PC-9 (cell line): ENCODE measurements at regions not wholly inside any gene's neighbourhood (a gene's known extent, or its start where the extent isn't known, plus 50 kb on each side); places are given as distances from the start of the nearest gene placed in this dataset.

ENCODE experiments used
- BruUV-seq: library from RNA; stranded (reverse); fragments of 400-500 nt; replicated peaks from 2 replicates; lab custom pipeline; 2021; lab: Mats Ljungman, UMichigan
- CTCF ChIA-PET: fragments of 300-600 bp; sonication (Branson Sonifier 250); formaldehyde crosslinking; loops from one replicate; lab custom pipeline; 2022; ENCODE audit warnings: antibody characterized with exemption; lab: Charles Lee
- POLR2A ChIA-PET: fragments of 300-600 bp; sonication (Branson Sonifier 250); formaldehyde crosslinking; loops from one replicate; lab custom pipeline; 2022; ENCODE audit warnings: antibody characterized with exemption; ENCODE audit not compliant: unreplicated experiment; lab: Charles Lee
- DNase-seq, 2 experiments: peaks; one replicate each; pipeline versions ENCODE4 v3.0.0 to v3.0.0-alpha.2; 2015 to 2022; ENCODE audit warnings: mixed read lengths in 1 of 2
- H2AFZ ChIP-seq: fragments of 200-600 bp; sonication (generic); 2 replicates; pipeline ENCODE4 v1.8.1; 2017; ENCODE audit warnings: antibody characterized with exemption
- H3F3A ChIP-seq: fragments of 200-600 bp; sonication (generic); 2 replicates; pipeline ENCODE4 v1.8.1; 2017; ENCODE audit warnings: antibody characterized with exemption, mild to moderate bottlenecking, low read depth; ENCODE audit not compliant: insufficient read depth
- H3K27ac ChIP-seq: fragments of 200-600 bp; sonication (generic); 2 replicates; pipeline ENCODE4 v1.6.1; 2016; ENCODE audit warnings: mixed run types
- H3K27me3 ChIP-seq: fragments of 200-600 bp; sonication (generic); 2 replicates; pipeline ENCODE4 v1.6.1; 2016; ENCODE audit warnings: low read depth, mixed run types; ENCODE audit not compliant: insufficient read depth
- H3K36me3 ChIP-seq: fragments of 200-600 bp; sonication (generic); 2 replicates; pipeline ENCODE4 v1.6.1; 2016; ENCODE audit warnings: low read depth, mixed run types
- H3K4me1 ChIP-seq: fragments of 200-600 bp; sonication (generic); replicated peaks from 2 replicates; pipeline ENCODE4 v1.6.1; 2016; ENCODE audit warnings: mixed run types; ENCODE audit not compliant: insufficient read depth
- H3K4me2 ChIP-seq: fragments of 200-600 bp; sonication (generic); 2 replicates; pipeline ENCODE4 v1.6.1; 2017; ENCODE audit warnings: mixed run types
- H3K4me3 ChIP-seq: fragments of 200-600 bp; sonication (generic); 2 replicates; pipeline ENCODE4 v1.6.1; 2016; ENCODE audit warnings: mixed run types
- H3K79me2 ChIP-seq: fragments of 200-600 bp; sonication (generic); 2 replicates; pipeline ENCODE4 v1.6.1; 2017; ENCODE audit warnings: low read depth, mixed run types
- H3K9me2 ChIP-seq: fragments of 200-600 bp; sonication (generic); 2 replicates; pipeline ENCODE4 v1.8.1; 2017; ENCODE audit warnings: mild to moderate bottlenecking; ENCODE audit not compliant: insufficient read depth
- H3K9me3 ChIP-seq: fragments of 200-600 bp; sonication (generic); 2 replicates; pipeline ENCODE4 v1.8.1; 2016; ENCODE audit warnings: low read depth; ENCODE audit not compliant: insufficient read depth
- H4K20me1 ChIP-seq: fragments of 200-600 bp; sonication (generic); 2 replicates; pipeline ENCODE4 v1.8.1; 2017; ENCODE audit not compliant: insufficient read depth
- EZH2 ChIP-seq: fragments of 200-600 bp; sonication (generic); IDR thresholded peaks from 2 replicates; pipeline ENCODE4 v1.8.0; 2017; ENCODE audit warnings: antibody characterized with exemption, low read depth
- intact Hi-C: fragments of 100-400 bp; cut with micrococcal nuclease; formaldehyde crosslinking; loops from one replicate; pipeline ENCODE4 v1.10.0; 2022; ENCODE audit not compliant: unreplicated experiment
- TF ChIP-seq, protein P1 (sequence below): fragments of 200-600 bp; sonication (generic); conservative IDR thresholded peaks from 2 replicates; pipeline ENCODE4 v1.6.1; 2017; ENCODE audit warnings: mixed run types, antibody characterized with exemption, mild to moderate bottlenecking, moderate library complexity

DNA sequence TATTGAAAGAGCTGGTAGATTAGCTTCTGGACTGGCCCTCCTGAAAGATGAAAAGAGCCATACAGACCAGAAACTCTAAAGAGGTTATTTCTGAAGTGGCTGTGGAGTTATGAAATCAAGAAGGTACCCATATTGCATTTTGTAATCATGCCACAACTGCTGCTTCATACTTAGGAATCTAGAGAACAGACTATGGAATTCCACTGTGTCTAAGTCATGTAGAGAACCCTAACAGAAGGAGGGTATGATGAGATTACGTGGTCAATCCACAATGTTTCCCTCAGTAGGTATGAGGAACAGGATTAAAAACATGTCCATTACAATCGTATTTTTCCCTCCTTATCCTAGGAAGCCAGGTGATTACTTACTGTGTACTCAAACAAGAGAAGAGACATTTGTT is 708.8 kb downstream of the RERGL start:
- H3K27me3 ChIP-seq, result no peaks in the 10 kb centered on the region
- H4K20me1 ChIP-seq, result no peaks in the 10 kb centered on the region
- no peaks in the 10 kb centered on the region for H3K36me3 ChIP-seq
- no peaks in the 10 kb centered on the region for H3F3A ChIP-seq
- TF ChIP-seq, protein P1, sequence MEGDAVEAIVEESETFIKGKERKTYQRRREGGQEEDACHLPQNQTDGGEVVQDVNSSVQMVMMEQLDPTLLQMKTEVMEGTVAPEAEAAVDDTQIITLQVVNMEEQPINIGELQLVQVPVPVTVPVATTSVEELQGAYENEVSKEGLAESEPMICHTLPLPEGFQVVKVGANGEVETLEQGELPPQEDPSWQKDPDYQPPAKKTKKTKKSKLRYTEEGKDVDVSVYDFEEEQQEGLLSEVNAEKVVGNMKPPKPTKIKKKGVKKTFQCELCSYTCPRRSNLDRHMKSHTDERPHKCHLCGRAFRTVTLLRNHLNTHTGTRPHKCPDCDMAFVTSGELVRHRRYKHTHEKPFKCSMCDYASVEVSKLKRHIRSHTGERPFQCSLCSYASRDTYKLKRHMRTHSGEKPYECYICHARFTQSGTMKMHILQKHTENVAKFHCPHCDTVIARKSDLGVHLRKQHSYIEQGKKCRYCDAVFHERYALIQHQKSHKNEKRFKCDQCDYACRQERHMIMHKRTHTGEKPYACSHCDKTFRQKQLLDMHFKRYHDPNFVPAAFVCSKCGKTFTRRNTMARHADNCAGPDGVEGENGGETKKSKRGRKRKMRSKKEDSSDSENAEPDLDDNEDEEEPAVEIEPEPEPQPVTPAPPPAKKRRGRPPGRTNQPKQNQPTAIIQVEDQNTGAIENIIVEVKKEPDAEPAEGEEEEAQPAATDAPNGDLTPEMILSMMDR, result no peak
- no peak for TF ChIP-seq EZH2
- no peak overlapping the region for H3K27ac ChIP-seq
- no peak for DNase-seq
- H3K4me3 ChIP-seq, result no peak overlapping the region
- no peaks in the 10 kb centered on the region for H3K4me1 ChIP-seq
- no peaks in the 10 kb centered on the region for H3K9me3 ChIP-seq
- H3K79me2 ChIP-seq, result no peaks in the 10 kb centered on the region
- H3K4me2 ChIP-seq, result no peak overlapping the region
- H3K9me2 ChIP-seq, result no peaks in the 10 kb centered on the region
- BruUV-seq, result no TSS peak
- ChIA-PET CTCF (no interaction called here), POLR2A (no interaction called here)
- intact Hi-C loops, result no loop called here
- no peak overlapping the region for H2AFZ ChIP-seq

DNA sequence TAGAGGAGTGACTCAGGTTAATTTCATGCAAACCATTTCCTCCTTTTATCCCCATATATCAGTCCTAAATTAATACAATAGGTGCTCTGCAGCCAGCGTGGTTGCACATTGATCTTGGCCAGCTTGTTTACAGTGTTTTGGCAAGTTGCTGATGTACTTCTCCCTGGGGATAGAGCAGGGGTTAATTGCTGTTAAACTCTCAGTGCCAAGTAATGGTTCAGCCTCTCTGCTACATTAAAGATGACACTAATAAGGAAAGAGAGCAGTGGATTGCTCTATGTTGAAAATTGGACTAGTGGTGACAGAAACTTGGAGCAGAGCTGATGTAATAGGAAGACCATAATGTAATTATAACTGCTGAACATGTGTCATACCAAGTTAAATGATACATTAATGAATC is 717.5 kb downstream of the RERGL start:
- Histone ChIP-seq H3K4me1 (no peaks in the 10 kb centered on the region), H3K36me3 (no peaks in the 10 kb centered on the region), H2AFZ (no peak overlapping the region), H3K9me3 (no peaks in the 10 kb centered on the region), H3F3A (no peaks in the 10 kb centered on the region), H3K27ac (no peak overlapping the region), H3K27me3 (no peaks in the 10 kb centered on the region), H3K4me2 (no peak overlapping the region), H4K20me1 (no peaks in the 10 kb centered on the region), H3K79me2 (no peaks in the 10 kb centered on the region), H3K4me3 (no peak overlapping the region), H3K9me2 (no peaks in the 10 kb centered on the region)
- no TSS peak for BruUV-seq
- intact Hi-C loops, result no loop called here
- CTCF ChIA-PET, result no interaction called here
- POLR2A ChIA-PET, result interaction anchor here (0.6 kb wide), 1 partner anchor 307 kb away, joined by 5 read pairs; no protein-coding TSS in a partner anchor
- no peak for TF ChIP-seq EZH2
- TF ChIP-seq, protein P1, result no peak
- DNase-seq, result no peak

DNA sequence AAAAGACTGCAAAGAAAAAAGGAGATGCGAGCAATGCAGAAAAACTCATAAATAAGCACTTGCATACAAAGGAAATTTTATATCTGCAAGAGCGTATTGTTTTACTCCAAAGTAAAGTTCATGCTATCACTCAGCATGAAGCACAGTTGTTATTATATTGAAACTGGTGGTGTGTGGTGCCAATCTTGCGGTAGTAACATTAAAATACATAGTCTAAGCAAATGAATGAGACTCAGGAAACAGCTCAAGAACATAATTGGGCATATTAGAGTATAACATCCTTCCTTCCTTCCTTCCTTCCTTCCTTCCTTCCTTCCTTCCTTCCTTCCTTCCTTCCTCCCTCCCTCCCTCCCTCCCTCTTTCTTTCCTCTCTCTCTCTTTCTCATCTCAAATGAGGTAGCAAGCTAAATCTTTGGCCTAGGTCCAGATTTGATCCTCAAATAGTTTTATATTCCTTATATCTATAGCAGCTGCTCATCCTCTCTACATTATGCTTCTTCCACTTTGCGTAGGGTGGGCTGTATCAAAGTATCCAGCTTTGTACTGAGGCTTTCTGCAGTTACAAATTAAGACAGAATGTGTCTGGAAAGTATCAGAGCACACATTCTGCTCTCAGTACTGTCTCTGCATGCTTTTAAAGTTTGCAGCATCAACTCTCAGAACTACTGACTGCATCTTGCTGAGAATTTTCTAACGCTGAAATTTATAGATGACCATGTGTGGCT is 718.3 kb downstream of the RERGL start:
- ChIA-PET POLR2A (no interaction called here), CTCF (no interaction called here)
- H3K9me3 ChIP-seq, result no peaks in the 10 kb centered on the region
- no peaks in the 10 kb centered on the region for H3K36me3 ChIP-seq
- intact Hi-C loops, result no loop called here
- no peak overlapping the region for H3K27ac ChIP-seq
- H4K20me1 ChIP-seq, result no peaks in the 10 kb centered on the region
- H3F3A ChIP-seq, result no peaks in the 10 kb centered on the region
- H3K27me3 ChIP-seq, result no peaks in the 10 kb centered on the region
- H3K79me2 ChIP-seq, result no peaks in the 10 kb centered on the region
- TF ChIP-seq EZH2, result no peak
- TF ChIP-seq, protein P1, result no peak
- H3K4me2 ChIP-seq, result no peak overlapping the region
- no peak overlapping the region for H2AFZ ChIP-seq
- DNase-seq, result no peak
- H3K9me2 ChIP-seq, result no peaks in the 10 kb centered on the region
- H3K4me3 ChIP-seq, result no peak overlapping the region
- H3K4me1 ChIP-seq, result no peaks in the 10 kb centered on the region
- no TSS peak for BruUV-seq
